ENCODE measurements at regions not wholly inside any gene's neighbourhood (a gene's known extent, or its start where the extent isn't known, plus 50 kb on each side); places are given as distances from the start of the nearest gene placed in this dataset.

GRCh38 chr6:106761160-106761559 is 131.8 kb downstream of the QRSL1 start:
- no CpG with 5 or more reads among the region's 2 CpGs for WGBS (ENCODE audit: extremely low coverage, insufficient coverage, insufficient read length)
- no peak for DNase-seq
- no peaks in the 10 kb centered on the region for H3K27me3 ChIP-seq (ENCODE audit: insufficient read depth, low read length)

GRCh38 chr6:106759112-106759511 is 129.7 kb downstream of the QRSL1 start:
- DNase-seq = no peak
- H2BK12ac ChIP-seq (ENCODE audit: low read length) = no peak overlapping the region
- no peak overlapping the region for H4K91ac ChIP-seq (ENCODE audit: low read depth, low read length)
- H2BK5ac ChIP-seq (ENCODE audit: low read depth, low read length, poor library complexity) = no peak overlapping the region
- H3K4me3 ChIP-seq (ENCODE audit: low read depth, low read length) = no peak overlapping the region
- no peak overlapping the region for H3K23ac ChIP-seq (ENCODE audit: low read length)
- H4K12ac ChIP-seq (ENCODE audit: low read depth, low read length) = no peak overlapping the region
- no peak overlapping the region for H3K4me2 ChIP-seq (ENCODE audit: low read length)
- H3K9me3 ChIP-seq (ENCODE audit: insufficient read depth, low read depth, low read length) = no peaks in the 10 kb centered on the region
- H3K27ac ChIP-seq (ENCODE audit: low read depth, low read length) = no peak overlapping the region
- H2AFZ ChIP-seq (ENCODE audit: insufficient read depth, low read length, poor library complexity) = no peak overlapping the region
- no peak overlapping the region for H4K8ac ChIP-seq (ENCODE audit: low read depth, low read length)
- H3K36me3 ChIP-seq (ENCODE audit: control insufficient read depth in 1 of 2, insufficient read depth in 2 of 2, low read length in 2 of 2) = no peaks in the 10 kb centered on the region
- H2BK120ac ChIP-seq (ENCODE audit: insufficient read depth, low read length, poor library complexity) = no peak overlapping the region
- no peaks in the 10 kb centered on the region for H3K79me2 ChIP-seq (ENCODE audit: control insufficient read depth, insufficient read depth, low read length, poor library complexity)
- H3K27me3 ChIP-seq (ENCODE audit: insufficient read depth, low read length) = no peaks in the 10 kb centered on the region
- peaks cover 1% of the 10 kb centered on the region for H3K79me1 ChIP-seq (ENCODE audit: low read length)
- no peak overlapping the region for H3K18ac ChIP-seq (ENCODE audit: low read length)
- no peak overlapping the region for H3K9ac ChIP-seq (ENCODE audit: low read length)
- H3K14ac ChIP-seq (ENCODE audit: low read length) = no peak overlapping the region
- no peak overlapping the region for H3K4ac ChIP-seq (ENCODE audit: low read depth, low read length)
- H3K4me1 ChIP-seq (ENCODE audit: control insufficient read depth in 1 of 2, insufficient read depth in 2 of 2, low read length in 2 of 2) = no peaks in the 10 kb centered on the region
- no peak overlapping the region for H2AK5ac ChIP-seq (ENCODE audit: low read length)
- WGBS (ENCODE audit: extremely low coverage, insufficient coverage, insufficient read length) = no CpG with 5 or more reads among the region's 2 CpGs

More at GRCh38 chr6:106761160-106761559, 131.8 kb downstream of the QRSL1 start:
- Histone ChIP-seq H3K36me3 (ENCODE audit: control insufficient read depth in 1 of 2, insufficient read depth in 2 of 2, low read length in 2 of 2) (no peaks in the 10 kb centered on the region), H2BK5ac (ENCODE audit: low read depth, low read length, poor library complexity) (no peak overlapping the region), H3K4me3 (ENCODE audit: low read depth, low read length) (no peak overlapping the region), H3K4ac (ENCODE audit: low read depth, low read length) (no peak overlapping the region), H2BK120ac (ENCODE audit: insufficient read depth, low read length, poor library complexity) (no peak overlapping the region), H3K9me3 (ENCODE audit: insufficient read depth, low read depth, low read length) (no peaks in the 10 kb centered on the region), H4K91ac (ENCODE audit: low read depth, low read length) (no peak overlapping the region), H2AK5ac (ENCODE audit: low read length) (no peak overlapping the region), H2BK12ac (ENCODE audit: low read length) (no peak overlapping the region), H3K14ac (ENCODE audit: low read length) (no peak overlapping the region), H3K23ac (ENCODE audit: low read length) (no peak overlapping the region), H3K79me2 (ENCODE audit: control insufficient read depth, insufficient read depth, low read length, poor library complexity) (no peaks in the 10 kb centered on the region), H2AFZ (ENCODE audit: insufficient read depth, low read length, poor library complexity) (no peak overlapping the region), H4K12ac (ENCODE audit: low read depth, low read length) (no peak overlapping the region), H3K9ac (ENCODE audit: low read length) (no peak overlapping the region), H3K18ac (ENCODE audit: low read length) (no peak overlapping the region), H3K27ac (ENCODE audit: low read depth, low read length) (no peak overlapping the region), H3K4me1 (ENCODE audit: control insufficient read depth in 1 of 2, insufficient read depth in 2 of 2, low read length in 2 of 2) (no peaks in the 10 kb centered on the region), H3K79me1 (ENCODE audit: low read length) (peaks cover 1% of the 10 kb centered on the region), H3K4me2 (ENCODE audit: low read length) (no peak overlapping the region), H4K8ac (ENCODE audit: low read depth, low read length) (no peak overlapping the region)

- no peak overlapping the region for H3K18ac ChIP-seq (ENCODE audit: low read length)
- H3K27ac ChIP-seq (ENCODE audit: low read depth, low read length) = no peak overlapping the region
- no peak overlapping the region for H2AFZ ChIP-seq (ENCODE audit: insufficient read depth, low read length, poor library complexity)
- no peaks in the 10 kb centered on the region for H3K4me1 ChIP-seq (ENCODE audit: control insufficient read depth in 1 of 2, insufficient read depth in 2 of 2, low read length in 2 of 2)
- no peak overlapping the region for H3K4ac ChIP-seq (ENCODE audit: low read depth, low read length)
- no peak for DNase-seq
- no peak overlapping the region for H2BK5ac ChIP-seq (ENCODE audit: low read depth, low read length, poor library complexity)
- H4K91ac ChIP-seq (ENCODE audit: low read depth, low read length) = no peak overlapping the region
- no peak overlapping the region for H2BK12ac ChIP-seq (ENCODE audit: low read length)
- no peak overlapping the region for H4K12ac ChIP-seq (ENCODE audit: low read depth, low read length)
- no peaks in the 10 kb centered on the region for H3K36me3 ChIP-seq (ENCODE audit: control insufficient read depth in 1 of 2, insufficient read depth in 2 of 2, low read length in 2 of 2)
- no peak overlapping the region for H3K4me3 ChIP-seq (ENCODE audit: low read depth, low read length)
- no peak overlapping the region for H2AK5ac ChIP-seq (ENCODE audit: low read length)
- H2BK120ac ChIP-seq (ENCODE audit: insufficient read depth, low read length, poor library complexity) = no peak overlapping the region
- no peak overlapping the region for H3K4me2 ChIP-seq (ENCODE audit: low read length)
- no peaks in the 10 kb centered on the region for H3K9me3 ChIP-seq (ENCODE audit: insufficient read depth, low read depth, low read length)
- H3K79me1 ChIP-seq (ENCODE audit: low read length) = peaks cover 1% of the 10 kb centered on the region
- H3K79me2 ChIP-seq (ENCODE audit: control insufficient read depth, insufficient read depth, low read length, poor library complexity) = no peaks in the 10 kb centered on the region
- no peak overlapping the region for H4K8ac ChIP-seq (ENCODE audit: low read depth, low read length)
- no peak overlapping the region for H3K23ac ChIP-seq (ENCODE audit: low read length)
- no peaks in the 10 kb centered on the region for H3K27me3 ChIP-seq (ENCODE audit: insufficient read depth, low read length)
- no peak overlapping the region for H3K14ac ChIP-seq (ENCODE audit: low read length)
- H3K9ac ChIP-seq (ENCODE audit: low read length) = no peak overlapping the region
- no CpG with 5 or more reads among the region's 16 CpGs for WGBS (ENCODE audit: extremely low coverage, insufficient coverage, insufficient read length)
Observed at GRCh38 chr6:106757722-106758467, 128.5 kb downstream of the QRSL1 start.

GRCh38 chr6:106757267-106757666 is 127.9 kb downstream of the QRSL1 start:
- H3K4me3 ChIP-seq (ENCODE audit: low read depth, low read length) = no peak overlapping the region
- no peak overlapping the region for H3K4ac ChIP-seq (ENCODE audit: low read depth, low read length)
- H3K27ac ChIP-seq (ENCODE audit: low read depth, low read length) = no peak overlapping the region
- no peak overlapping the region for H3K9ac ChIP-seq (ENCODE audit: low read length)
- no peaks in the 10 kb centered on the region for H3K9me3 ChIP-seq (ENCODE audit: insufficient read depth, low read depth, low read length)
- H3K79me1 ChIP-seq (ENCODE audit: low read length) = peaks cover 1% of the 10 kb centered on the region
- no peak overlapping the region for H3K14ac ChIP-seq (ENCODE audit: low read length)
- no peak overlapping the region for H3K18ac ChIP-seq (ENCODE audit: low read length)
- no peak overlapping the region for H3K4me2 ChIP-seq (ENCODE audit: low read length)
- no peaks in the 10 kb centered on the region for H3K79me2 ChIP-seq (ENCODE audit: control insufficient read depth, insufficient read depth, low read length, poor library complexity)
- no peaks in the 10 kb centered on the region for H3K27me3 ChIP-seq (ENCODE audit: insufficient read depth, low read length)
- no peak overlapping the region for H4K8ac ChIP-seq (ENCODE audit: low read depth, low read length)
- no peak overlapping the region for H2AFZ ChIP-seq (ENCODE audit: insufficient read depth, low read length, poor library complexity)
- H4K12ac ChIP-seq (ENCODE audit: low read depth, low read length) = no peak overlapping the region
- no peaks in the 10 kb centered on the region for H3K36me3 ChIP-seq (ENCODE audit: control insufficient read depth in 1 of 2, insufficient read depth in 2 of 2, low read length in 2 of 2)
- H3K4me1 ChIP-seq (ENCODE audit: control insufficient read depth in 1 of 2, insufficient read depth in 2 of 2, low read length in 2 of 2) = peaks cover 0 to 2% of the 10 kb centered on the region in 2 experiments
- H2BK120ac ChIP-seq (ENCODE audit: insufficient read depth, low read length, poor library complexity) = no peak overlapping the region
- H2BK12ac ChIP-seq (ENCODE audit: low read length) = no peak overlapping the region
- H4K91ac ChIP-seq (ENCODE audit: low read depth, low read length) = no peak overlapping the region
- H3K23ac ChIP-seq (ENCODE audit: low read length) = no peak overlapping the region
- H2AK5ac ChIP-seq (ENCODE audit: low read length) = no peak overlapping the region
- no peak for DNase-seq
- WGBS (ENCODE audit: extremely low coverage, insufficient coverage, insufficient read length) = no CpG with 5 or more reads among the region's 2 CpGs
- no peak overlapping the region for H2BK5ac ChIP-seq (ENCODE audit: low read depth, low read length, poor library complexity)
